Heart right ventricle (tissue), 16 donors: ENCODE measurements at regions not wholly inside any gene's neighbourhood (a gene's known extent, or its start where the extent isn't known, plus 50 kb on each side); places are given as distances from the start of the nearest gene placed in this dataset.
A peak's percentile ranks its signal among the peaks of the same experiment; 100 is the strongest.

ENCODE experiments used
- ATAC-seq, 8 donors: fragments of 200-7000 bp; cut with Tn5 transposase; one replicate each; pipeline ENCODE4 v1.9.1; 2020; ENCODE audit warnings: mild to moderate bottlenecking in 8 of 8, moderate library complexity in 8 of 8, moderate number of reproducible peaks in 1 of 8
- DNase-seq, 2 donors: peaks; one replicate each; pipeline ENCODE4 v3.0.0-alpha.2; 2020
- H3K27ac ChIP-seq, 10 donors: fragments of 200-600 bp; sonication (generic) in 2 of 10; one replicate each; pipeline versions ENCODE4 v1.5.0 to v1.8.0; 2020 to 2022; ENCODE audit warnings: mild to moderate bottlenecking in 3 of 10
- H3K27me3 ChIP-seq, 7 donors: fragments of 200-600 bp; one replicate each; pipeline ENCODE4 v1.8.0; 2021 to 2022; ENCODE audit warnings: mild to moderate bottlenecking in 2 of 7
- H3K36me3 ChIP-seq, 9 donors: fragments of 200-600 bp; sonication (generic) in 1 of 9; one replicate each; pipeline versions ENCODE4 v1.5.0 to v1.8.0; 2020 to 2022; ENCODE audit warnings: mild to moderate bottlenecking in 2 of 9
- H3K4me1 ChIP-seq, 9 donors: fragments of 200-600 bp; sonication (generic) in 1 of 9; one replicate each; pipeline versions ENCODE4 v1.5.0 to v1.8.0; 2020 to 2022; ENCODE audit warnings: mild to moderate bottlenecking in 4 of 9
- H3K4me3 ChIP-seq, 10 donors: fragments of 200-600 bp; sonication (generic) in 2 of 10; one replicate each; pipeline versions ENCODE4 v1.5.0 to v1.8.0; 2020 to 2022; ENCODE audit warnings: mild to moderate bottlenecking in 7 of 10, moderate library complexity in 2 of 10
- H3K9me3 ChIP-seq, 11 donors: fragments of 200-600 bp in 10 of 11; sonication (generic) in 2 of 11; one replicate each; pipeline versions ENCODE4 v1.5.0 to v1.8.0; 2013 to 2022; ENCODE audit warnings: mild to moderate bottlenecking in 2 of 11, control low read depth in 1 of 11, moderate library complexity in 1 of 11
- CTCF ChIP-seq, 9 donors: fragments of 200-600 bp; sonication (generic) in 2 of 9; IDR thresholded peaks; one replicate each; pipeline versions ENCODE4 v1.5.0 to v1.8.0; 2021 to 2022; ENCODE audit warnings: antibody characterized with exemption in 9 of 9, mild to moderate bottlenecking in 5 of 9, moderate library complexity in 1 of 9
- WGBS, 2 donors: extraction: QIAGEN DNeasy Blood & Tissue Kit; methylation state at CpG; one replicate each; pipeline ENCODE4 v1.1.7; 2013; ENCODE audit warnings: inconsistent platforms in 1 of 2; 5-methylcytosine and 5-hydroxymethylcytosine counted together
- intact Hi-C, 10 donors: fragments of 100-400 bp; cut with DNase I; formaldehyde crosslinking; loops; one replicate each; pipeline versions ENCODE4 v1.11.1 to v1.14.2; 2022
- donor health status: Arrhythmogenic right ventricular cardiomyopathy.
- donor health status: ischemic (EF 13 %, LVEDD 7.1; RV severe dilation, severe dysfunction).
- donor health status: healthy with polysubstance abuse.
- donor health status: DM: no; HTN: yes; CAD: no.
- donor health status: DM: no; HTN: no; CAD: no.
- donor health status: ischemic (EF 25% LVEDD 6.9; RV normal size, moderate dysfunction).
- donor health status: ischemic (EF 25% LVEDD 5.7; RV mildly dilated, moderate dysfunction).
- donor health status: healthy.
- donor health status: DM: yes; HTN: yes; CAD: no.
- donor health status: Ischemic cardiomyopathy.
- donor health status: ischemic (EF 35%, LVEDD 5.7; RV mildly dilated, moderate dysfunction).
- donor health status: nonischemic (EF 11% LVEDD 7.7; RV severe dilation, severe dysfunction).
- donor health status: DM: yes; HTN: yes; CAD: no.
- donor health status: PGD.
- donor health status: ischemic (EF 29% LVEDD 5.4; RV normal size, mild dysfunction).
- donor health status: nonischemic (EF 23%, LVEDD 6.1; RV moderate dilation, normal function).

- no peak for TF ChIP-seq CTCF (IDR thresholded peaks at IDR 0.05)
- intact Hi-C loops = loop anchor here in 1 of 10 donors (10.0 kb wide), 1 partner anchor 1790 kb away; no protein-coding TSS in a partner anchor
- DNase-seq (peak in 1 of 2 donors; percentile 1), ATAC-seq (no peak)
- Histone ChIP-seq H3K27me3 (no peaks in the 10 kb centered on the region), H3K27ac (no peak overlapping the region), H3K9me3 (peaks cover 0 to 99% (median 26%) of the 10 kb centered on the region in 11 donors), H3K36me3 (no peaks in the 10 kb centered on the region), H3K4me3 (no peak overlapping the region), H3K4me1 (no peaks in the 10 kb centered on the region)
- 78 to 79% methylated on average over 8 of the region's 8 CpGs for WGBS, 2 donors
These were observed 220.4 kb downstream of the SNRPN start for GRCh38 chr15:25175033-25175788.

- H3K27ac ChIP-seq = no peak overlapping the region
- intact Hi-C loops = loop anchor here in 1 of 10 donors (10.0 kb wide), 1 partner anchor 1791 kb away; no protein-coding TSS in a partner anchor
- peak in 1 of 2 donors; percentile 2 for DNase-seq
- ATAC-seq = no peak
- 72 to 74% methylated on average over 7 of the region's 7 CpGs for WGBS, 2 donors
- H3K4me1 ChIP-seq = no peaks in the 10 kb centered on the region
- H3K9me3 ChIP-seq = peaks cover 0 to 100% (median 26%) of the 10 kb centered on the region in 11 donors
- no peak overlapping the region for H3K4me3 ChIP-seq
- H3K27me3 ChIP-seq = no peaks in the 10 kb centered on the region
- no peaks in the 10 kb centered on the region for H3K36me3 ChIP-seq
- no peak for TF ChIP-seq CTCF (IDR thresholded peaks at IDR 0.05)
These were observed 221.2 kb downstream of the SNRPN start for GRCh38 chr15:25175789-25176615.

GRCh38 chr15:25176616-25176923 lies 221.8 kb downstream of the SNRPN start:
- H3K27me3 ChIP-seq = no peaks in the 10 kb centered on the region
- H3K4me3 ChIP-seq = no peak overlapping the region
- WGBS, 2 donors = 87 to 89% methylated on average over 7 of the region's 7 CpGs
- no peaks in the 10 kb centered on the region for H3K4me1 ChIP-seq
- H3K36me3 ChIP-seq = no peaks in the 10 kb centered on the region
- ATAC-seq = no peak
- DNase-seq = peak in 1 of 2 donors; percentile 2
- peaks cover 0 to 100% (median 26%) of the 10 kb centered on the region in 11 donors for H3K9me3 ChIP-seq
- H3K27ac ChIP-seq = no peak overlapping the region
- intact Hi-C loops = loop anchor here in 1 of 10 donors (10.0 kb wide), 1 partner anchor 1792 kb away; no protein-coding TSS in a partner anchor
- TF ChIP-seq CTCF (IDR thresholded peaks at IDR 0.05) = no peak
